CD14-positive monocyte (primary cell): ENCODE measurements at regions not wholly inside any gene's neighbourhood (a gene's known extent, or its start where the extent isn't known, plus 50 kb on each side); places are given as distances from the start of the nearest gene placed in this dataset.

ENCODE experiments used
- DNase-seq, 3 donors: peaks; one replicate each; pipeline ENCODE4 v3.0.0-alpha.2; 2011 to 2022
- H2AFZ ChIP-seq: 2 replicates; pipeline ENCODE4 v1.6.0; 2012; ENCODE audit warnings: mild to moderate bottlenecking, low read depth, low read length, inconsistent platforms; ENCODE audit not compliant: insufficient read depth, poor library complexity, severe bottlenecking
- H3K27ac ChIP-seq, 2 donors: 1 replicate in 1 of 2; 2 replicates in 1 of 2; pipeline ENCODE4 v1.5.1; 2012 to 2013; ENCODE audit warnings: low read length in 2 of 2, control low read depth in 1 of 2, inconsistent platforms in 1 of 2, low read depth in 1 of 2, mild to moderate bottlenecking in 1 of 2
- H3K27me3 ChIP-seq, 2 donors: one replicate each; pipeline versions ENCODE4 v1.6.0 to v1.6.1; 2011 to 2013; ENCODE audit warnings: low read length in 2 of 2; ENCODE audit not compliant: control insufficient read depth in 2 of 2, insufficient read depth in 2 of 2
- H3K36me3 ChIP-seq, 2 donors: replicated peaks in 1 of 2; 1 replicate in 1 of 2; 2 replicates in 1 of 2; pipeline versions ENCODE4 v1.5.1 to v1.6.1; 2012 to 2013; ENCODE audit warnings: low read length in 2 of 2, control low read depth in 1 of 2, inconsistent platforms in 1 of 2, mild to moderate bottlenecking in 1 of 2; ENCODE audit not compliant: insufficient read depth in 2 of 2, control insufficient read depth in 1 of 2
- H3K4me1 ChIP-seq, 2 donors: 1 replicate in 1 of 2; 2 replicates in 1 of 2; pipeline versions ENCODE4 v1.5.1 to v1.6.1; 2012 to 2013; ENCODE audit warnings: low read length in 2 of 2, control low read depth in 1 of 2, inconsistent platforms in 1 of 2, mild to moderate bottlenecking in 1 of 2, moderate library complexity in 1 of 2; ENCODE audit not compliant: insufficient read depth in 2 of 2, control insufficient read depth in 1 of 2
- H3K4me2 ChIP-seq: replicated peaks from 2 replicates; pipeline ENCODE3; 2012; ENCODE audit warnings: low read length, moderate library complexity, mild to moderate bottlenecking; ENCODE audit not compliant: poor library complexity, severe bottlenecking; ENCODE audit errors: extremely low read depth
- H3K4me3 ChIP-seq, 3 experiments: fragments of 200-600 bp in 1 of 3; sonication (generic) in 1 of 3; replicated peaks in 1 of 3; 1 replicate in 2 of 3; 2 replicates in 1 of 3; pipeline ENCODE4 v1.5.1; 2011 to 2013; ENCODE audit warnings: low read length in 3 of 3, mild to moderate bottlenecking in 3 of 3, control low read depth in 2 of 3, low read depth in 2 of 3, inconsistent platforms in 1 of 3, moderate library complexity in 1 of 3
- H3K79me2 ChIP-seq: 2 replicates; pipeline ENCODE4 v1.6.0; 2012; ENCODE audit warnings: mild to moderate bottlenecking, control low read depth, inconsistent platforms, low read length, moderate library complexity; ENCODE audit not compliant: insufficient read depth
- H3K9ac ChIP-seq: 2 replicates; pipeline ENCODE4 v1.6.0; 2017; ENCODE audit warnings: low read length, mild to moderate bottlenecking; ENCODE audit not compliant: insufficient read depth, poor library complexity, severe bottlenecking
- H3K9me3 ChIP-seq, 2 donors: replicated peaks in 1 of 2; 1 replicate in 1 of 2; 2 replicates in 1 of 2; pipeline versions ENCODE4 v1.5.1 to v1.6.1; 2012 to 2013; ENCODE audit warnings: low read length in 2 of 2, control low read depth in 1 of 2; ENCODE audit not compliant: control insufficient read depth in 1 of 2, insufficient read depth in 1 of 2
- H4K20me1 ChIP-seq: 2 replicates; pipeline ENCODE4 v1.6.0; 2012; ENCODE audit warnings: mild to moderate bottlenecking, low read length, control low read depth, moderate library complexity; ENCODE audit not compliant: insufficient read depth
- H3K27ac Mint-ChIP-seq, 7 donors: one replicate each; pipeline ENCODE4 v1.8.0; 2020; ENCODE audit warnings: mild to moderate bottlenecking in 7 of 7, mixed read lengths in 7 of 7, moderate library complexity in 6 of 7, inconsistent platforms in 2 of 7
- H3K27me3 Mint-ChIP-seq, 3 donors: one replicate each; pipeline ENCODE4 v1.8.0; 2021 to 2022; ENCODE audit warnings: low read depth in 3 of 3, mild to moderate bottlenecking in 3 of 3, mixed read lengths in 3 of 3, moderate library complexity in 3 of 3, inconsistent platforms in 1 of 3
- H3K36me3 Mint-ChIP-seq, 2 donors: one replicate each; pipeline ENCODE4 v1.8.0; 2020; ENCODE audit warnings: mixed read lengths in 2 of 2, inconsistent platforms in 1 of 2, mild to moderate bottlenecking in 1 of 2
- H3K4me1 Mint-ChIP-seq: one replicate; pipeline ENCODE4 v1.8.0; 2020; ENCODE audit warnings: mild to moderate bottlenecking, mixed read lengths
- H3K4me3 Mint-ChIP-seq, 2 donors: one replicate each; pipeline ENCODE4 v1.8.0; 2020; ENCODE audit warnings: mild to moderate bottlenecking in 2 of 2, mixed read lengths in 2 of 2, moderate library complexity in 1 of 2
- H3K9me3 Mint-ChIP-seq, 7 donors: one replicate each; pipeline ENCODE4 v1.8.0; 2020 to 2022; ENCODE audit warnings: mixed read lengths in 7 of 7, mild to moderate bottlenecking in 6 of 7, moderate library complexity in 6 of 7, inconsistent platforms in 2 of 7
- CTCF ChIP-seq: fragments of 200-600 bp; IDR thresholded peaks from one replicate; pipeline ENCODE4 v1.8.0; 2022; ENCODE audit warnings: antibody characterized with exemption, mild to moderate bottlenecking
- WGBS: methylation state at CpG from one replicate; pipeline ENCODE4 v1.1.5; 2013; ENCODE audit warnings: missing lambda C conversion rate; ENCODE audit not compliant: insufficient coverage; 5-methylcytosine and 5-hydroxymethylcytosine counted together
- intact Hi-C, 2 donors: fragments of 100-400 bp; cut with micrococcal nuclease; formaldehyde crosslinking; loops; one replicate each; pipeline versions ENCODE4 v1.15.0 to v1.15.1; 2023

GRCh38 chr16:64297863-64298600 lies 823.8 kb downstream of the CDH11 start:
- Mint-ChIP-seq H3K9me3 (peaks cover 1 to 10% (median 4%) of the 10 kb centered on the region in 7 donors), H3K4me1 (no peaks in the 10 kb centered on the region), H3K36me3 (no peaks in the 10 kb centered on the region), H3K27me3 (peaks cover 0 to 3% (median 1%) of the 10 kb centered on the region in 3 donors), H3K4me3 (no peak overlapping the region), H3K27ac (no peak overlapping the region)
- WGBS: 84% methylated on average over 6 of the region's 10 CpGs
- intact Hi-C loops: no loop called here
- Histone ChIP-seq H3K36me3 (no peaks in the 10 kb centered on the region), H3K4me1 (no peaks in the 10 kb centered on the region), H3K9me3 (no peaks in the 10 kb centered on the region), H3K27me3 (no peaks in the 10 kb centered on the region), H3K27ac (no peak overlapping the region), H3K4me3 (no peak overlapping the region), H3K4me2 (no peak overlapping the region), H3K79me2 (no peaks in the 10 kb centered on the region), H4K20me1 (no peaks in the 10 kb centered on the region), H2AFZ (no peak overlapping the region), H3K9ac (no peak overlapping the region)
- no peak for DNase-seq
- no peak for TF ChIP-seq CTCF

- TF ChIP-seq CTCF: no peak
- Histone ChIP-seq H2AFZ (no peak overlapping the region), H3K27me3 (no peaks in the 10 kb centered on the region), H3K9me3 (no peaks in the 10 kb centered on the region), H3K36me3 (no peaks in the 10 kb centered on the region), H3K4me1 (no peaks in the 10 kb centered on the region), H3K4me2 (no peak overlapping the region), H4K20me1 (no peaks in the 10 kb centered on the region), H3K27ac (no peak overlapping the region), H3K9ac (no peak overlapping the region), H3K79me2 (no peaks in the 10 kb centered on the region), H3K4me3 (no peak overlapping the region)
- Mint-ChIP-seq H3K9me3 (peaks cover 1 to 7% (median 3%) of the 10 kb centered on the region in 7 donors), H3K4me1 (no peaks in the 10 kb centered on the region), H3K4me3 (no peak overlapping the region), H3K27ac (no peak overlapping the region), H3K27me3 (peaks cover 0 to 1% (median 0%) of the 10 kb centered on the region in 3 donors), H3K36me3 (no peaks in the 10 kb centered on the region)
- no CpG with 5 or more reads among the region's 2 CpGs for WGBS
- intact Hi-C loops: no loop called here
- no peak for DNase-seq
These were observed 826.4 kb downstream of the CDH11 start for GRCh38 chr16:64295466-64295865.
